Endothelial cell (in vitro differentiated cells): ENCODE measurements at regions not wholly inside any gene's neighbourhood (a gene's known extent, or its start where the extent isn't known, plus 50 kb on each side); places are given as distances from the start of the nearest gene placed in this dataset.
"Not testable (repeated sequence)": the region's sequence is repeated elsewhere in the genome, so short reads cannot be mapped to it uniquely, and the experiment has no call there.

Experiments used
- DNase-seq: peaks from one replicate; pipeline ENCODE4 v3.0.0; 2021; ENCODE audit warnings: low spot score
- H3K27ac Mint-ChIP-seq: one replicate; pipeline ENCODE4 v1.8.0; 2021; ENCODE audit warnings: mixed read lengths, inconsistent platforms; ENCODE audit not compliant: unreplicated experiment
- H3K27me3 Mint-ChIP-seq: one replicate; pipeline ENCODE4 v1.8.0; 2021; ENCODE audit warnings: mild to moderate bottlenecking, moderate library complexity, mixed read lengths, inconsistent platforms; ENCODE audit not compliant: unreplicated experiment
- H3K36me3 Mint-ChIP-seq: one replicate; pipeline ENCODE4 v1.8.0; 2021; ENCODE audit warnings: mild to moderate bottlenecking, low read depth, mixed read lengths, inconsistent platforms; ENCODE audit not compliant: unreplicated experiment
- H3K4me1 Mint-ChIP-seq: one replicate; pipeline ENCODE4 v1.8.0; 2021; ENCODE audit warnings: mild to moderate bottlenecking, mixed read lengths, inconsistent platforms; ENCODE audit not compliant: unreplicated experiment
- H3K4me3 Mint-ChIP-seq: one replicate; pipeline ENCODE4 v1.8.0; 2021; ENCODE audit warnings: mild to moderate bottlenecking, mixed read lengths, inconsistent platforms; ENCODE audit not compliant: unreplicated experiment
- H3K9me3 Mint-ChIP-seq: one replicate; pipeline ENCODE4 v1.8.0; 2021; ENCODE audit warnings: mixed read lengths, inconsistent platforms; ENCODE audit not compliant: unreplicated experiment
- TF ChIP-seq, protein P1 (sequence below): fragments of 200-600 bp; sonication (generic); IDR thresholded peaks from one replicate; pipeline ENCODE4 v1.5.0; 2021; ENCODE audit warnings: antibody characterized with exemption; ENCODE audit not compliant: unreplicated experiment

DNA sequence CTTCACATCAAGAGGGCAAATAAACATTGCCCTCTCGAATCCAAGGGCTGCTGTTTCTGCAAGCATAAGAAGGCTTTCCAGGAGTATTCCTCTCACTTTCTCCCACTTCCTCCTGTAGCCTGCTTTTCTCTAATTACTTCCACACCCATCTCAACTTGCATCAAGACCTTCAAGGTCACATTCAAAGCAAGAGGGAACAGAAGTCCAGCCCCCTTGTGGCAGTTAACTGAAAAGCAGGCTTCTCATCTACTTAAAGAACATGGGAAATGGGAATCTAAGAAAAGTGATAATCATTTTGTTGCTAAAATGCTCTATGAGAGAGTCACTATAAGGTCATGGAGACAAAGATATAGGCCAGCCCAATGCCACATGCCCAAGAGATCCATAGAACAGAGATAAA lies 874.4 kb downstream of the KCNT2 start:
- no peaks in the 10 kb centered on the region for H3K36me3 Mint-ChIP-seq
- no peaks in the 10 kb centered on the region for H3K9me3 Mint-ChIP-seq
- TF ChIP-seq, protein P1, sequence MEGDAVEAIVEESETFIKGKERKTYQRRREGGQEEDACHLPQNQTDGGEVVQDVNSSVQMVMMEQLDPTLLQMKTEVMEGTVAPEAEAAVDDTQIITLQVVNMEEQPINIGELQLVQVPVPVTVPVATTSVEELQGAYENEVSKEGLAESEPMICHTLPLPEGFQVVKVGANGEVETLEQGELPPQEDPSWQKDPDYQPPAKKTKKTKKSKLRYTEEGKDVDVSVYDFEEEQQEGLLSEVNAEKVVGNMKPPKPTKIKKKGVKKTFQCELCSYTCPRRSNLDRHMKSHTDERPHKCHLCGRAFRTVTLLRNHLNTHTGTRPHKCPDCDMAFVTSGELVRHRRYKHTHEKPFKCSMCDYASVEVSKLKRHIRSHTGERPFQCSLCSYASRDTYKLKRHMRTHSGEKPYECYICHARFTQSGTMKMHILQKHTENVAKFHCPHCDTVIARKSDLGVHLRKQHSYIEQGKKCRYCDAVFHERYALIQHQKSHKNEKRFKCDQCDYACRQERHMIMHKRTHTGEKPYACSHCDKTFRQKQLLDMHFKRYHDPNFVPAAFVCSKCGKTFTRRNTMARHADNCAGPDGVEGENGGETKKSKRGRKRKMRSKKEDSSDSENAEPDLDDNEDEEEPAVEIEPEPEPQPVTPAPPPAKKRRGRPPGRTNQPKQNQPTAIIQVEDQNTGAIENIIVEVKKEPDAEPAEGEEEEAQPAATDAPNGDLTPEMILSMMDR: peak; percentile 59
- no peaks in the 10 kb centered on the region for H3K4me1 Mint-ChIP-seq
- DNase-seq: no peak
- no peak overlapping the region for H3K27ac Mint-ChIP-seq
- no peak overlapping the region for H3K4me3 Mint-ChIP-seq
- peaks cover under 1% of the 10 kb centered on the region for H3K27me3 Mint-ChIP-seq

DNA sequence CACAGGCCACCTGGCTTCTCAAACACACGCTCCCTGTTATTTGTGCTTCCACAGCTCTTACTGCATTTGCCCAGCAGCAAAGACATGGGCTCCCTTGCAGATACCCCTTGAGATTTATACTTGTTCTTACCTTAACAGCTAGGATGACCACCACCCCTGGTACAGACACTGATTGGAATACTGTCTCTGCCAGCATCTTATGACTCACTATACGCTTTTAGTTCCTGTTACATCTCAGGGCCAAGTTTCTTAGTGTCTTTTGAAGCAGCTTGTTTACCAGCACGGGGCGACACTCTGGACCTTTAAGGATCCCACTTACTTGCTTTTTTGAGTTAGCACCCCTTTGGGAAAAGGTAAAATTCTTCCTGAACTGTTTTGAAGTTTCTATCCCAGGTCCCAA lies 874.8 kb downstream of the KCNT2 start:
- no peaks in the 10 kb centered on the region for H3K9me3 Mint-ChIP-seq
- H3K27ac Mint-ChIP-seq: no peak overlapping the region
- no peaks in the 10 kb centered on the region for H3K4me1 Mint-ChIP-seq
- TF ChIP-seq, protein P1: no peak
- no peak overlapping the region for H3K4me3 Mint-ChIP-seq
- no peaks in the 10 kb centered on the region for H3K36me3 Mint-ChIP-seq
- H3K27me3 Mint-ChIP-seq: no peaks in the 10 kb centered on the region
- DNase-seq: no peak

DNA sequence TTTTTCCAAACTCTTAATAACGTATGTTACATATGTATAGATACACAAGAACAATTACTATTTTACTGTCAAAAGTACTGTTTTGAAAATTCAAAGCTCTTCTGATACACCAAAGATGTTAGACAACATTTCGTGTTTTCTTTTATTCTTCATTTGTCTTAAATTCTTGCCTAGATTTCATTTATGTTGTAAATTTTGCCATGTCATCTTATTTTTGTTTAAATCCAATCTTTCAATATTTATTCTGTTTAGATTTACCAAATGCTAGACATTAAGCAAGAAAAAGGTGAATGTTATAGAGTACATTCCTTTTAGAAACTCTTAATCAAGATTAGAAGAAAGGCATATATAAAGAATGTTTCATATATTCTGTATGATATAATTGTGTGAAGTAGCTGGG lies 876.9 kb downstream of the KCNT2 start:
- Mint-ChIP-seq H3K9me3 (no peaks in the 10 kb centered on the region), H3K27ac (no peak overlapping the region), H3K4me3 (no peak overlapping the region), H3K27me3 (no peaks in the 10 kb centered on the region), H3K36me3 (no peaks in the 10 kb centered on the region), H3K4me1 (no peaks in the 10 kb centered on the region)
- TF ChIP-seq, protein P1: no peak
- no peak for DNase-seq

DNA sequence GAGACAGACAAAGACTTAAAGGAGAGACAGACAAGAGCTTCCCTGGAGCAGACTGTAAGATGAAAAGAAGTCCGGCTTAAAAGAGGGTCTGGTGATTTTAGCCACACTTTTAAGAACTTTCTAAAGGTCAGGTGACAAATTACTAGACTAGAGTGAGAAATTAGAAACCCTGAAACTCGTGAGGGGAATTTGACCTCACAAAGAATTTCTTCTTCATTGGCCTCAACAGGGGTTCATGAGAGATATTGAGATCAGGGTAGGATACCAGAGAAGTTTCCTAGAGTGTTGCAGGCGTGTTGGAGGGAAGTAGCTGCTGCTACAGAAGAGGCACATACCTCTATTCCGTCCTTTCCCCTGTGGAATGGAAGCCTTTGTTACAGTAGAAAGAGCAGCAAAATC lies 884.4 kb downstream of the KCNT2 start:
- TF ChIP-seq, protein P1: no peak
- Mint-ChIP-seq H3K27me3 (peaks cover 3% of the 10 kb centered on the region), H3K4me3 (no peak overlapping the region), H3K9me3 (no peaks in the 10 kb centered on the region), H3K4me1 (no peaks in the 10 kb centered on the region), H3K36me3 (no peaks in the 10 kb centered on the region), H3K27ac (no peak overlapping the region)
- no peak for DNase-seq

DNA sequence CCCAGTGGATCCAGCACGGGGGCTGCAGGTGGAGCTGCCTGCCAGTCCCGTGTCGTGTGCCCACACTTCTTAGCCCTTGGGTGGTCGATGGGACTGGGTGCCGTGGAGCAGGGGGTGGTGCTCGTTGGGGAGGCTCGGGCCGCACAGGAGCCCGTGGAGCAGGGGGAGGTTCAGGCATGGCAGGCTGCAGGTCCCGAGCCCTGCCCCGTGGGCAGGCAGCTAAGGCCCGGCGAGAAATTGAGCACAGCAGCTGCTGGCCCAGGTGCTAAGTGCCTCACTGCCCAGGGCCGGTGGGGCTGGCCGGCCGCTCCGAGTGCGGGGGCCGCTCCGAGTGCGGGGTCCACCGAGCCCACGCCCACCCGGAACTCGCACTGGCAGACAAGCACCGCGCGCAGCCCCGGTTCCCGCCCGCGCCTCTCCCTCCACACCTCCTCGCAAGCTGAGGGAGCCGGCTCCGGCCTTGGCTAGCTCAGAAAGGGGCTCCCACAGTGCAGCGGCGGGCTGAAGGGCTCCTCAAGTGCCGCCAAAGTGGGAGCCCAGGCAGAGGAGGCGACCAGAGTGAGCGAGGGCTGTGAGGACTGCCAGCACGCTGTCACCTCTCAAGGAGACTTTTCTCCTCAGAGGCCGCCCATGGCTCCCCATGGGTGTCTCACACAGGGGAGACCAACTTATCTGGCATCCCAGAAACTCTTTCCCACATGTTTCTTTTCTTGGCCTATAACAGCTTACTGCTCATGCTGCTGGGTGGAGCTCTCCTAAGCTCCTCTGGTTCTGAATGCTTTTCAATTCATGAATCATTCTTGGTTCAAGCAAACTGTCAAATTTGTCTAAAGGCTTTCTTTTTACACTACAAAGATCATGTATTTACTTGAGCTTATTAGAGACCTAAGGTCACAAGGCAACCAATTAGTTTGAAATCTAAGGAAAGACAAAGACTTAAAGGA lies 885.1 kb downstream of the KCNT2 start:
- not testable (repeated sequence) for H3K36me3 Mint-ChIP-seq, H3K9me3 Mint-ChIP-seq, H3K27ac Mint-ChIP-seq, H3K4me1 Mint-ChIP-seq, DNase-seq, H3K27me3 Mint-ChIP-seq, H3K4me3 Mint-ChIP-seq

DNA sequence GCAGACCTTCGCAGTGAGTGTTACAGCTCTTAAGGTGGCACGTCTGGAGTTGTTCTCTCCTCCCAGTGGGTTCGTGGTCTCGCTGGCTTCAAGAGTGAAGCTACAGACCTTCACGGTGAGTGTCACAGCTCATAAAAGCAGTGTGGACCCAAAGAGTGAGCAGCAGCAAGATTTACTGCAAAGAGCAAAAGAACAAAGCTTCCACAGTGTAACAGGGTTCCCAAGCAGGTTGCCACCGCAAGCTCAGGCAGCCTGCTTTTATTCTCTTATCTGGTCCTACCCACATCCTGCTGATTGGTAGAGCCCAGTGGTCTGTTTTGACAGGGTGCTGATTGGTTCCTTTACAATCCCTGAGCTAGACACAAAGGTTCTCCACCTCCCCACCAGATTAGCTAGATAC lies 886.1 kb downstream of the KCNT2 start:
- not testable (repeated sequence) for DNase-seq, H3K36me3 Mint-ChIP-seq, H3K27me3 Mint-ChIP-seq, H3K4me3 Mint-ChIP-seq, H3K4me1 Mint-ChIP-seq, H3K9me3 Mint-ChIP-seq, H3K27ac Mint-ChIP-seq
